MM.1S (cell line): ENCODE measurements at regions not wholly inside any gene's neighbourhood (a gene's known extent, or its start where the extent isn't known, plus 50 kb on each side); places are given as distances from the start of the nearest gene placed in this dataset.

Experiments used
- DNase-seq: peaks from one replicate; pipeline ENCODE4 v3.0.0-alpha.2; 2015
- H2AFZ ChIP-seq: fragments of 300-600 bp; sonication (generic); 2 replicates; pipeline ENCODE4 v1.6.0; 2016; ENCODE audit warnings: antibody characterized with exemption, low read length
- H3F3A ChIP-seq: fragments of 300-600 bp; sonication (generic); 2 replicates; pipeline ENCODE4 v1.6.1; 2016; ENCODE audit warnings: mild to moderate bottlenecking, antibody characterized with exemption, low read length, moderate library complexity, mixed read lengths; ENCODE audit not compliant: insufficient read depth
- H3K27ac ChIP-seq: fragments of 300-600 bp; sonication (generic); 2 replicates; pipeline ENCODE4 v1.5.1; 2016; ENCODE audit warnings: mild to moderate bottlenecking, low read length
- H3K27me3 ChIP-seq: fragments of 300-600 bp; sonication (generic); replicated peaks from 2 replicates; pipeline ENCODE4 v1.6.0; 2016; ENCODE audit warnings: low read length; ENCODE audit not compliant: insufficient read depth
- H3K36me3 ChIP-seq: fragments of 300-600 bp; sonication (generic); replicated peaks from 2 replicates; pipeline ENCODE4 v1.6.1; 2016; ENCODE audit warnings: mild to moderate bottlenecking, low read length, mixed read lengths; ENCODE audit not compliant: insufficient read depth
- H3K4me1 ChIP-seq: fragments of 300-600 bp; sonication (generic); 2 replicates; pipeline ENCODE4 v1.6.1; 2016; ENCODE audit warnings: low read length, mixed read lengths
- H3K4me2 ChIP-seq: fragments of 300-600 bp; sonication (generic); 2 replicates; pipeline ENCODE4 v1.6.0; 2016; ENCODE audit warnings: low read depth, low read length
- H3K4me3 ChIP-seq: fragments of 300-600 bp; sonication (generic); 2 replicates; pipeline ENCODE4 v1.5.1; 2016; ENCODE audit warnings: low read length, mixed read lengths
- H3K79me2 ChIP-seq: fragments of 300-600 bp; sonication (generic); 2 replicates; pipeline ENCODE4 v1.6.1; 2016; ENCODE audit warnings: mixed run types, low read length, mixed read lengths
- H3K9ac ChIP-seq: fragments of 300-600 bp; sonication (generic); 2 replicates; pipeline ENCODE4 v1.6.1; 2016; ENCODE audit warnings: low read length, mixed read lengths
- H3K9me2 ChIP-seq: fragments of 300-600 bp; sonication (generic); replicated peaks from 2 replicates; pipeline ENCODE4 v1.6.1; 2016; ENCODE audit warnings: mild to moderate bottlenecking, low read length, mixed read lengths; ENCODE audit not compliant: insufficient read depth
- H3K9me3 ChIP-seq: fragments of 300-600 bp; sonication (generic); replicated peaks from 2 replicates; pipeline ENCODE4 v1.6.1; 2016; ENCODE audit warnings: mild to moderate bottlenecking, low read length, mixed read lengths; ENCODE audit not compliant: insufficient read depth
- H4K20me1 ChIP-seq: fragments of 300-600 bp; sonication (generic); 2 replicates; pipeline ENCODE4 v1.6.1; 2016; ENCODE audit warnings: mild to moderate bottlenecking, low read length, moderate library complexity, mixed read lengths; ENCODE audit not compliant: insufficient read depth
- CTCF ChIP-seq: fragments of 300-600 bp; sonication (generic); IDR thresholded peaks from 2 replicates; pipeline ENCODE4 v1.5.1; 2016; ENCODE audit warnings: antibody characterized with exemption, low read length, mixed read lengths
- EZH2 ChIP-seq: fragments of 300-600 bp; sonication (generic); optimal IDR thresholded peaks from 2 replicates; pipeline ENCODE3; 2017; ENCODE audit warnings: low read depth, mild to moderate bottlenecking, antibody characterized with exemption, low read length, mixed read lengths
- EZH2phosphoT487 ChIP-seq: fragments of 300-600 bp; sonication (generic); IDR thresholded peaks from 2 replicates; pipeline ENCODE4 v1.6.1; 2018; ENCODE audit warnings: antibody characterized with exemption, low read length

- Histone ChIP-seq H4K20me1 (no peaks in the 10 kb centered on the region), H3F3A (no peaks in the 10 kb centered on the region), H2AFZ (no peak overlapping the region), H3K27ac (no peak overlapping the region), H3K36me3 (no peaks in the 10 kb centered on the region), H3K4me3 (no peak overlapping the region), H3K79me2 (no peaks in the 10 kb centered on the region), H3K9me3 (no peaks in the 10 kb centered on the region), H3K27me3 (no peaks in the 10 kb centered on the region), H3K4me2 (no peak overlapping the region), H3K9me2 (no peaks in the 10 kb centered on the region), H3K4me1 (no peaks in the 10 kb centered on the region), H3K9ac (no peak overlapping the region)
- DNase-seq: no peak
- TF ChIP-seq CTCF (no peak), EZH2phosphoT487 (no peak), EZH2 (no peak)
Observed at GRCh38 chr2:78262713-78263375, 740.7 kb upstream of the LRRTM4 start.

- H3K4me3 ChIP-seq: no peak overlapping the region
- H4K20me1 ChIP-seq: no peaks in the 10 kb centered on the region
- H2AFZ ChIP-seq: no peak overlapping the region
- no peaks in the 10 kb centered on the region for H3K9me3 ChIP-seq
- no peaks in the 10 kb centered on the region for H3K36me3 ChIP-seq
- no peaks in the 10 kb centered on the region for H3F3A ChIP-seq
- H3K4me1 ChIP-seq: no peaks in the 10 kb centered on the region
- H3K27ac ChIP-seq: no peak overlapping the region
- no peak for DNase-seq
- H3K27me3 ChIP-seq: no peaks in the 10 kb centered on the region
- H3K4me2 ChIP-seq: no peak overlapping the region
- no peaks in the 10 kb centered on the region for H3K79me2 ChIP-seq
- no peak for TF ChIP-seq EZH2phosphoT487
- no peak for TF ChIP-seq EZH2
- no peak for TF ChIP-seq CTCF
- H3K9me2 ChIP-seq: no peaks in the 10 kb centered on the region
- no peak overlapping the region for H3K9ac ChIP-seq
Observed at GRCh38 chr2:78263571-78263970, 741.4 kb upstream of the LRRTM4 start.

- DNase-seq: no peak
- no peak for TF ChIP-seq EZH2phosphoT487
- TF ChIP-seq EZH2: no peak
- TF ChIP-seq CTCF: no peak
- no peak overlapping the region for H3K9ac ChIP-seq
- H3F3A ChIP-seq: no peaks in the 10 kb centered on the region
- H3K27ac ChIP-seq: no peak overlapping the region
- no peaks in the 10 kb centered on the region for H3K79me2 ChIP-seq
- H3K9me3 ChIP-seq: no peaks in the 10 kb centered on the region
- no peaks in the 10 kb centered on the region for H3K27me3 ChIP-seq
- H3K36me3 ChIP-seq: no peaks in the 10 kb centered on the region
- H2AFZ ChIP-seq: no peak overlapping the region
- H3K4me1 ChIP-seq: no peaks in the 10 kb centered on the region
- no peaks in the 10 kb centered on the region for H4K20me1 ChIP-seq
- no peak overlapping the region for H3K4me2 ChIP-seq
- H3K9me2 ChIP-seq: no peaks in the 10 kb centered on the region
- no peak overlapping the region for H3K4me3 ChIP-seq
Observed at GRCh38 chr2:78264130-78264529, 742.0 kb upstream of the LRRTM4 start.
